ENCODE measurements at regions not wholly inside any gene's neighbourhood (a gene's known extent, or its start where the extent isn't known, plus 50 kb on each side); places are given as distances from the start of the nearest gene placed in this dataset.

GRCh38 chr12:98370976-98371375 lies 144.4 kb upstream of the TMPO start:
- TF ChIP-seq ZSCAN29 (IDR thresholded peaks at IDR 0.05), result no peak
- TF ChIP-seq POLR2AphosphoS5 (IDR thresholded peaks at IDR 0.05; ENCODE audit: low read length), result no peak
- no peak for TF ChIP-seq POLR2A (IDR thresholded peaks at IDR 0.05; ENCODE audit: low read depth, low read length)
- no peak for TF ChIP-seq CHD2 (IDR thresholded peaks at IDR 0.05; ENCODE audit: borderline replicate concordance, low read depth, low read length)
- no peak for TF ChIP-seq ATF3 (IDR thresholded peaks at IDR 0.05; ENCODE audit: borderline replicate concordance, extremely low read depth, low read depth, low read length)
- TF ChIP-seq PAX5 (IDR thresholded peaks at IDR 0.05; ENCODE audit: borderline replicate concordance, low read depth, low read length), result no peak
- no peak for TF ChIP-seq MXI1 (IDR thresholded peaks at IDR 0.05; ENCODE audit: low read depth, low read length)
- no peak for TF ChIP-seq EP300 (IDR thresholded peaks at IDR 0.05; ENCODE audit: borderline replicate concordance in 1 of 2, control insufficient read depth in 1 of 2, low read depth in 2 of 2, low read length in 2 of 2)
- TF ChIP-seq CHD4 (IDR thresholded peaks at IDR 0.05), result no peak
- no peak for TF ChIP-seq NR2C1 (IDR thresholded peaks at IDR 0.05)
- TF ChIP-seq EZH2 (IDR thresholded peaks at IDR 0.05; ENCODE audit: borderline replicate concordance, control insufficient read depth, low read depth, low read length), result no peak
- TF ChIP-seq CTCF (IDR thresholded peaks at IDR 0.05 in 2 of 3, conservative IDR thresholded peaks at IDR 0.05 in 1 of 3; ENCODE audit: control insufficient read depth in 2 of 3, extremely low read depth in 1 of 3, insufficient read depth in 1 of 3, low read depth in 3 of 3, low read length in 3 of 3), result no peak
- TF ChIP-seq SMC3 (IDR thresholded peaks at IDR 0.05; ENCODE audit: borderline replicate concordance, low read length), result no peak
- TF ChIP-seq SP1 (IDR thresholded peaks at IDR 0.05; ENCODE audit: low read depth, low read length), result no peak
